ENCODE measurements at regions not wholly inside any gene's neighbourhood (a gene's known extent, or its start where the extent isn't known, plus 50 kb on each side); places are given as distances from the start of the nearest gene placed in this dataset.

DNA sequence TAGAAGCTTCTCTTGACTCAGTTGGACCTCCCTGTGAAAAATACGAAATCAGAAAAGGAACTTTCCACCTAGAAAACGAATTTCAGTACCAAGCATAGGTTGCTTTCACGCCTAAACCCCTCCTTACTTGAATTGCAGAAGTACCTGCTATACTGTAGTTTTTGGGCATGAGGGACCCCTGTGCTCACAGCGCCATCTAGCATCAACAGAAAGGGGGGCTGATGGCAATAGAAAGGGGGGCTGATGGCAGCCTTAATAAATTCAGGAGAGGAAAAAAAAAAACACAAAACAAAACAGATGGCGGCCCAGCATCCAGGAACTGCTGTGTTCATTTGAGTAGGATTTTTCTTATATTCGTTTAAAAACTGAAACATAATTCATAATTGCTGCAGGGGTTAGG, 96.7 kb downstream of the NPAP1 start:
- Histone ChIP-seq H3K4me3 (ENCODE audit: low read length) (no peak overlapping the region), H3K27ac (ENCODE audit: low read depth, low read length) (no peak overlapping the region), H4K20me1 (ENCODE audit: control insufficient read depth, insufficient read depth, low read depth, low read length) (no peaks in the 10 kb centered on the region), H3K9me2 (replicated peaks; ENCODE audit: control insufficient read depth, low read length) (no peaks in the 10 kb centered on the region), H3F3A (ENCODE audit: control insufficient read depth, insufficient read depth) (no peaks in the 10 kb centered on the region), H3K4me1 (ENCODE audit: control insufficient read depth, low read length) (no peaks in the 10 kb centered on the region), H3K79me2 (ENCODE audit: control insufficient read depth, low read length) (no peaks in the 10 kb centered on the region), H3K4me2 (ENCODE audit: low read length) (no peak overlapping the region), H3K36me3 (ENCODE audit: control insufficient read depth, low read length) (no peaks in the 10 kb centered on the region), H3K27me3 (ENCODE audit: control insufficient read depth, low read length) (no peaks in the 10 kb centered on the region), H3K9me3 (ENCODE audit: control insufficient read depth, insufficient read depth, low read length) (peaks cover 3% of the 10 kb centered on the region; the same call in 1 of the 2 replicates)
- TF ChIP-seq EZH2phosphoT487 (IDR thresholded peaks at IDR 0.05; ENCODE audit: borderline replicate concordance, low read length), result no peak
- TF ChIP-seq, protein P1, sequence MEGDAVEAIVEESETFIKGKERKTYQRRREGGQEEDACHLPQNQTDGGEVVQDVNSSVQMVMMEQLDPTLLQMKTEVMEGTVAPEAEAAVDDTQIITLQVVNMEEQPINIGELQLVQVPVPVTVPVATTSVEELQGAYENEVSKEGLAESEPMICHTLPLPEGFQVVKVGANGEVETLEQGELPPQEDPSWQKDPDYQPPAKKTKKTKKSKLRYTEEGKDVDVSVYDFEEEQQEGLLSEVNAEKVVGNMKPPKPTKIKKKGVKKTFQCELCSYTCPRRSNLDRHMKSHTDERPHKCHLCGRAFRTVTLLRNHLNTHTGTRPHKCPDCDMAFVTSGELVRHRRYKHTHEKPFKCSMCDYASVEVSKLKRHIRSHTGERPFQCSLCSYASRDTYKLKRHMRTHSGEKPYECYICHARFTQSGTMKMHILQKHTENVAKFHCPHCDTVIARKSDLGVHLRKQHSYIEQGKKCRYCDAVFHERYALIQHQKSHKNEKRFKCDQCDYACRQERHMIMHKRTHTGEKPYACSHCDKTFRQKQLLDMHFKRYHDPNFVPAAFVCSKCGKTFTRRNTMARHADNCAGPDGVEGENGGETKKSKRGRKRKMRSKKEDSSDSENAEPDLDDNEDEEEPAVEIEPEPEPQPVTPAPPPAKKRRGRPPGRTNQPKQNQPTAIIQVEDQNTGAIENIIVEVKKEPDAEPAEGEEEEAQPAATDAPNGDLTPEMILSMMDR (IDR thresholded peaks at IDR 0.05; ENCODE audit: low read depth, low read length, poor library complexity, severe bottlenecking), result peak; percentile 19

DNA sequence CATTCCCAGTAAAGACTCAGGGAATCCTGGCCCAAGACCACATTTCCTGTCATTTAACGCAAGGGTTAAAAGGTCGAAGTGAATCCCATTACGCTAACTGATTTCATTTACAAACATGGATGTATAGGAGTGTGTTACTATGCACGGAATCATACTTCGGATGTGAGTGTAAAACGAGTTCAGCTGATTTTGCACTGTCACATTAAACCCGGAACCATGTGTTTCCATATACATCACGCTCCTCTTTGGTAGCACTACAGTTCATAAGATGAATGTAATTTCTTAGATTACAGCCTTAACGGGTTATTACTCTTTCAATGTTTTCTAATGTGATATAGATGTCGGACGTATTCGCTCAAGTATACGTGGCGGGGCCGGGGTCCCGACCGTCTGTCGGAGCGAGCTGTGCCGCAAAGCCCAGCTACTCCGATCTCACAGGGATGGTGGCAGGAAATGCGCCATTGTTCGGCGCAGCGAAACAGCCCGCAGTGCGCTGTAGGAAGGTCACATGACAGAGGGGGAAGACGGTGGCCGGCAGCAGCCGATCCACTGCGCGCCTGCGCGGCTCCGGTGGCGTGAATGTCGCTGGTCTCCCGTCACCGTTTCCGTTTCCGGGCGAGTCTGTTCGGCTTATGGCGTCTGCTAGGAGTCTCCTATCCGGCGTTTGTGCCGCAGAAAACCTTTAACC, 97.3 kb downstream of the NPAP1 start:
- H3K4me2 ChIP-seq (ENCODE audit: low read length), result no peak overlapping the region
- H3K36me3 ChIP-seq (ENCODE audit: control insufficient read depth, low read length), result no peaks in the 10 kb centered on the region
- H3K9me3 ChIP-seq (ENCODE audit: control insufficient read depth, insufficient read depth, low read length), result peaks cover 3% of the 10 kb centered on the region; the same call in 1 of the 2 replicates
- H3K79me2 ChIP-seq (ENCODE audit: control insufficient read depth, low read length), result no peaks in the 10 kb centered on the region
- no peaks in the 10 kb centered on the region for H3K9me2 ChIP-seq (replicated peaks; ENCODE audit: control insufficient read depth, low read length)
- no peak overlapping the region for H3K27ac ChIP-seq (ENCODE audit: low read depth, low read length)
- no peaks in the 10 kb centered on the region for H3K4me1 ChIP-seq (ENCODE audit: control insufficient read depth, low read length)
- H4K20me1 ChIP-seq (ENCODE audit: control insufficient read depth, insufficient read depth, low read depth, low read length), result no peaks in the 10 kb centered on the region
- no peaks in the 10 kb centered on the region for H3K27me3 ChIP-seq (ENCODE audit: control insufficient read depth, low read length)
- TF ChIP-seq, protein P1 (IDR thresholded peaks at IDR 0.05; ENCODE audit: low read depth, low read length, poor library complexity, severe bottlenecking), result no peak
- no peak for TF ChIP-seq EZH2phosphoT487 (IDR thresholded peaks at IDR 0.05; ENCODE audit: borderline replicate concordance, low read length)
- H3F3A ChIP-seq (ENCODE audit: control insufficient read depth, insufficient read depth), result no peaks in the 10 kb centered on the region
- H3K4me3 ChIP-seq (ENCODE audit: low read length), result no peak overlapping the region

DNA sequence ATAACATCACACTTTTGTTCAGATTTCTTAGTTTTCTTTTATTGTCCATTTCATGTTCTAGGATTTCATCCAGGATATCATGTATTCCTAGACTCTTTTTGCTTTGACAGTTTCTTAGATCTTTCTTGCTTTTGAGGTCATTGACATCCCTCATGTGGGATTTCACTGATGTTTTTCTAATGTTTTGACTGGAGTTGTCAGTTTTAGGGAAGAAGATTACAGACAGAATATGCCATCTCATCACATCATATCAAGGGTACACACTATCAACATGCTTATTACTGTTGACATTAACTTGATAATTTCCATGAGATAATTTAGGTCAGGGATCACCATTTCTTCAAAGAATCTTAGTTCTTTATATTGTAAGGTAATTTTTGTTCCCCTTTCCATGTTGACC, 101.7 kb downstream of the NPAP1 start:
- TF ChIP-seq EZH2phosphoT487 (IDR thresholded peaks at IDR 0.05; ENCODE audit: borderline replicate concordance, low read length), result no peak
- TF ChIP-seq, protein P1 (IDR thresholded peaks at IDR 0.05; ENCODE audit: low read depth, low read length, poor library complexity, severe bottlenecking), result no peak
- Histone ChIP-seq H3K4me2 (ENCODE audit: low read length) (no peak overlapping the region), H3K27me3 (ENCODE audit: control insufficient read depth, low read length) (no peaks in the 10 kb centered on the region), H3K9me3 (ENCODE audit: control insufficient read depth, insufficient read depth, low read length) (peaks cover 3% of the 10 kb centered on the region; the same call in 1 of the 2 replicates), H3F3A (ENCODE audit: control insufficient read depth, insufficient read depth) (no peaks in the 10 kb centered on the region), H4K20me1 (ENCODE audit: control insufficient read depth, insufficient read depth, low read depth, low read length) (no peaks in the 10 kb centered on the region), H3K9me2 (replicated peaks; ENCODE audit: control insufficient read depth, low read length) (no peaks in the 10 kb centered on the region), H3K4me1 (ENCODE audit: control insufficient read depth, low read length) (no peaks in the 10 kb centered on the region), H3K27ac (ENCODE audit: low read depth, low read length) (no peak overlapping the region), H3K4me3 (ENCODE audit: low read length) (no peak overlapping the region), H3K36me3 (ENCODE audit: control insufficient read depth, low read length) (no peaks in the 10 kb centered on the region), H3K79me2 (ENCODE audit: control insufficient read depth, low read length) (no peaks in the 10 kb centered on the region)

Data from DOHH2 (cell line).